ENCODE measurements at regions not wholly inside any gene's neighbourhood (a gene's known extent, or its start where the extent isn't known, plus 50 kb on each side); places are given as distances from the start of the nearest gene placed in this dataset.

DNA sequence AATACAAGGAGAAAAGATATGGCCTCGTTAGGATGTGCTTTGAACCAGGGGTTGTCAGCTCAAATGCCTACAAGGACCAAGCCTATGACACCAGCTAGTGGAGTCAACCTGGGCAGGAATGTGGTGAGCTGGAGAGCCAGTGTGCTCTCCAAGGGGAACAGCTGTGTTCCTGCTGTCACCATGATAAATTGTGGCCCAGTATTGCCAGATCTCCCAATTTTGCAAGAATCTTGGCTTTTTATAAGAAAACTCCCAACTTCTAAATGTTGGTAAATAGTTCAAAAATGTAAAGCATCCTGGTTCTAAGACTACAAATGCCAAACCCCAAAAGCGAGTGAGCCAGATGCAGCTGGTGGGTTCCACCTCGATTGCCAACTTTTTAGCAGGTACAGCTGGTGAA, 391.1 kb downstream of the PLPP3 start:
- ATAC-seq, result no peak
- Mint-ChIP-seq H3K4me3 (no peak overlapping the region), H3K27ac (no peak overlapping the region), H3K36me3 (no peaks in the 10 kb centered on the region), H3K27me3 (ENCODE audit: low read depth) (no peaks in the 10 kb centered on the region), H3K4me1 (peaks cover 40% of the 10 kb centered on the region), H3K9me3 (no peaks in the 10 kb centered on the region)
- POLR2A ChIA-PET, result no interaction called here
- DNase-seq (ENCODE audit: low spot score), result no peak
- CTCF ChIA-PET, result interaction anchor here (0.6 to 2.7 kb wide), 4 partner anchors 12 to 632 kb away, joined by 3 to 13 read pairs (median 4); no protein-coding TSS in a partner anchor
- TF ChIP-seq, protein P1, sequence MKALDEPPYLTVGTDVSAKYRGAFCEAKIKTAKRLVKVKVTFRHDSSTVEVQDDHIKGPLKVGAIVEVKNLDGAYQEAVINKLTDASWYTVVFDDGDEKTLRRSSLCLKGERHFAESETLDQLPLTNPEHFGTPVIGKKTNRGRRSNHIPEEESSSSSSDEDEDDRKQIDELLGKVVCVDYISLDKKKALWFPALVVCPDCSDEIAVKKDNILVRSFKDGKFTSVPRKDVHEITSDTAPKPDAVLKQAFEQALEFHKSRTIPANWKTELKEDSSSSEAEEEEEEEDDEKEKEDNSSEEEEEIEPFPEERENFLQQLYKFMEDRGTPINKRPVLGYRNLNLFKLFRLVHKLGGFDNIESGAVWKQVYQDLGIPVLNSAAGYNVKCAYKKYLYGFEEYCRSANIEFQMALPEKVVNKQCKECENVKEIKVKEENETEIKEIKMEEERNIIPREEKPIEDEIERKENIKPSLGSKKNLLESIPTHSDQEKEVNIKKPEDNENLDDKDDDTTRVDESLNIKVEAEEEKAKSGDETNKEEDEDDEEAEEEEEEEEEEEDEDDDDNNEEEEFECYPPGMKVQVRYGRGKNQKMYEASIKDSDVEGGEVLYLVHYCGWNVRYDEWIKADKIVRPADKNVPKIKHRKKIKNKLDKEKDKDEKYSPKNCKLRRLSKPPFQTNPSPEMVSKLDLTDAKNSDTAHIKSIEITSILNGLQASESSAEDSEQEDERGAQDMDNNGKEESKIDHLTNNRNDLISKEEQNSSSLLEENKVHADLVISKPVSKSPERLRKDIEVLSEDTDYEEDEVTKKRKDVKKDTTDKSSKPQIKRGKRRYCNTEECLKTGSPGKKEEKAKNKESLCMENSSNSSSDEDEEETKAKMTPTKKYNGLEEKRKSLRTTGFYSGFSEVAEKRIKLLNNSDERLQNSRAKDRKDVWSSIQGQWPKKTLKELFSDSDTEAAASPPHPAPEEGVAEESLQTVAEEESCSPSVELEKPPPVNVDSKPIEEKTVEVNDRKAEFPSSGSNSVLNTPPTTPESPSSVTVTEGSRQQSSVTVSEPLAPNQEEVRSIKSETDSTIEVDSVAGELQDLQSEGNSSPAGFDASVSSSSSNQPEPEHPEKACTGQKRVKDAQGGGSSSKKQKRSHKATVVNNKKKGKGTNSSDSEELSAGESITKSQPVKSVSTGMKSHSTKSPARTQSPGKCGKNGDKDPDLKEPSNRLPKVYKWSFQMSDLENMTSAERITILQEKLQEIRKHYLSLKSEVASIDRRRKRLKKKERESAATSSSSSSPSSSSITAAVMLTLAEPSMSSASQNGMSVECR (CRISPR knock-in tag; IDR thresholded peaks at IDR 0.05; ENCODE audit: borderline replicate concordance), result no peak
- TF ChIP-seq NFYB (CRISPR knock-in tag; conservative IDR thresholded peaks at IDR 0.05; ENCODE audit: low read depth) (no peak), OVOL2 (CRISPR knock-in tag; IDR thresholded peaks at IDR 0.05; ENCODE audit: borderline replicate concordance) (no peak), JAZF1 (CRISPR knock-in tag; IDR thresholded peaks at IDR 0.05) (no peak)
- TF ChIP-seq, protein P2, sequence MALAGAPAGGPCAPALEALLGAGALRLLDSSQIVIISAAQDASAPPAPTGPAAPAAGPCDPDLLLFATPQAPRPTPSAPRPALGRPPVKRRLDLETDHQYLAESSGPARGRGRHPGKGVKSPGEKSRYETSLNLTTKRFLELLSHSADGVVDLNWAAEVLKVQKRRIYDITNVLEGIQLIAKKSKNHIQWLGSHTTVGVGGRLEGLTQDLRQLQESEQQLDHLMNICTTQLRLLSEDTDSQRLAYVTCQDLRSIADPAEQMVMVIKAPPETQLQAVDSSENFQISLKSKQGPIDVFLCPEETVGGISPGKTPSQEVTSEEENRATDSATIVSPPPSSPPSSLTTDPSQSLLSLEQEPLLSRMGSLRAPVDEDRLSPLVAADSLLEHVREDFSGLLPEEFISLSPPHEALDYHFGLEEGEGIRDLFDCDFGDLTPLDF (CRISPR knock-in tag; IDR thresholded peaks at IDR 0.05), result no peak
- TF ChIP-seq, protein P3, sequence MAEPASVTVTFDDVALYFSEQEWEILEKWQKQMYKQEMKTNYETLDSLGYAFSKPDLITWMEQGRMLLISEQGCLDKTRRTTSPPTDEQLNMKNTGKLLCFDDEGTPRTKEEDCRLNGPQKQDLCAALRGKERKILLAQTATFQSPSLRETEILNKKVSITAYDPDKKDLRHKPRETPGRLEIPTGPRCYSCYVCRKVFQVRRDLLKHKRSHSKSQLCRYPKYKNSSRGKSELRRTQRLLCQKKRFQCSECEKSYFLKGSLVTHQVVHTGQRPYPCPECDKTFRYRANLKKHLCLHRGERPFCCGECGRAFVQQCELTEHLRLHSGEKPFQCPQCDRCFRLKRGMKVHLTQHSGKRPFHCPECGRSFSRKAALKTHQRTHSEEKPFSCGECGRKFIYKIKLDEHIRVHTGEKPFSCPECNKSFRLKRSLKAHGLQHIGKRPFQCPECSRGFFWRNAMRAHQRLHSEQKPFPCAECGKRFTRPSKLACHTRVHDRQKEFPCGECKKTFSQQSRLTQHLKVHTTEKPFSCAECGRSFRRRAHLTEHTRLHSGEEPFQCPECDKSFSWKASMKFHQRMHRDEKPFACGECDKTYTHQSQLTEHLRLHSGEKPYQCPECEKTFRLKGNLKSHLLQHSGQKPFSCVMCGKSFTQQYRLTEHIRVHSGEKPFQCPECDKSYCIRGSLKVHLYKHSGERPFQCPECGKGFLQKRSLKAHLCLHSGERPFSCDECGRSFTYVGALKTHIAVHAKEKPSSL (CRISPR knock-in tag; conservative IDR thresholded peaks at IDR 0.05), result no peak
- TF ChIP-seq, protein P4, sequence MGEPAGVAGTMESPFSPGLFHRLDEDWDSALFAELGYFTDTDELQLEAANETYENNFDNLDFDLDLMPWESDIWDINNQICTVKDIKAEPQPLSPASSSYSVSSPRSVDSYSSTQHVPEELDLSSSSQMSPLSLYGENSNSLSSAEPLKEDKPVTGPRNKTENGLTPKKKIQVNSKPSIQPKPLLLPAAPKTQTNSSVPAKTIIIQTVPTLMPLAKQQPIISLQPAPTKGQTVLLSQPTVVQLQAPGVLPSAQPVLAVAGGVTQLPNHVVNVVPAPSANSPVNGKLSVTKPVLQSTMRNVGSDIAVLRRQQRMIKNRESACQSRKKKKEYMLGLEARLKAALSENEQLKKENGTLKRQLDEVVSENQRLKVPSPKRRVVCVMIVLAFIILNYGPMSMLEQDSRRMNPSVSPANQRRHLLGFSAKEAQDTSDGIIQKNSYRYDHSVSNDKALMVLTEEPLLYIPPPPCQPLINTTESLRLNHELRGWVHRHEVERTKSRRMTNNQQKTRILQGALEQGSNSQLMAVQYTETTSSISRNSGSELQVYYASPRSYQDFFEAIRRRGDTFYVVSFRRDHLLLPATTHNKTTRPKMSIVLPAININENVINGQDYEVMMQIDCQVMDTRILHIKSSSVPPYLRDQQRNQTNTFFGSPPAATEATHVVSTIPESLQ (CRISPR knock-in tag; IDR thresholded peaks at IDR 0.05), result no peak

DNA sequence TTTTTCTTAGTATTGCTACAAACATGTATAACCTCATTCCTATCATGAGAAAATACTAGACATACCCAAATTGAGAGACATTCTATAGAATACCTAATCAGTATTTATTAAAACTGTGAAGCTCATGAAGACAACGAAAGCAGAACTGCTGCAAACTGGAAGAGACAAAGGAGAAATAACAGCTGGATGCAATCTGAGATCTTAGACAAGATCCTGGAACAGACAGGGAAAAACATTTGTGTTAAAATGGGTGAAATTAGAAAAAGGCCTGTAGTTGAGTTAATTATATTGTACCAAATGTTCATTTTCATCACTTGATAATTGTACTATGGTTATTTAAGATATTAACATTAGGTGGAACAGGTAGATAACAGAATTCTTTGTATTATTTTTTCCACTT, 392.0 kb downstream of the PLPP3 start:
- ChIA-PET CTCF (interaction anchor here (2.7 kb wide), 1 partner anchor 397 kb away, joined by 13 read pairs; no protein-coding TSS in a partner anchor), POLR2A (no interaction called here)
- H3K9me3 Mint-ChIP-seq, result no peaks in the 10 kb centered on the region
- no peaks in the 10 kb centered on the region for H3K36me3 Mint-ChIP-seq
- TF ChIP-seq TCF7 (CRISPR knock-in tag; IDR thresholded peaks at IDR 0.05; ENCODE audit: low read depth) (no peak), JUN (CRISPR knock-in tag; IDR thresholded peaks at IDR 0.05) (no peak)
- TF ChIP-seq, protein P5, sequence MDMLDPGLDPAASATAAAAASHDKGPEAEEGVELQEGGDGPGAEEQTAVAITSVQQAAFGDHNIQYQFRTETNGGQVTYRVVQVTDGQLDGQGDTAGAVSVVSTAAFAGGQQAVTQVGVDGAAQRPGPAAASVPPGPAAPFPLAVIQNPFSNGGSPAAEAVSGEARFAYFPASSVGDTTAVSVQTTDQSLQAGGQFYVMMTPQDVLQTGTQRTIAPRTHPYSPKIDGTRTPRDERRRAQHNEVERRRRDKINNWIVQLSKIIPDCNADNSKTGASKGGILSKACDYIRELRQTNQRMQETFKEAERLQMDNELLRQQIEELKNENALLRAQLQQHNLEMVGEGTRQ (CRISPR knock-in tag; IDR thresholded peaks at IDR 0.05), result no peak
- TF ChIP-seq, protein P6, sequence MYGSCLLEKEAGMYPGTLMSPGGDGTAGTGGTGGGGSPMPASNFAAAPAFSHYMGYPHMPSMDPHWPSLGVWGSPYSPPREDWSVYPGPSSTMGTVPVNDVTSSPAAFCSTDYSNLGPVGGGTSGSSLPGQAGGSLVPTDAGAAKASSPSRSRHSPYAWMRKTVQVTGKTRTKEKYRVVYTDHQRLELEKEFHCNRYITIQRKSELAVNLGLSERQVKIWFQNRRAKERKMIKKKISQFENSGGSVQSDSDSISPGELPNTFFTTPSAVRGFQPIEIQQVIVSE (CRISPR knock-in tag; IDR thresholded peaks at IDR 0.05; ENCODE audit: borderline replicate concordance), result no peak
- TF ChIP-seq, protein P7, sequence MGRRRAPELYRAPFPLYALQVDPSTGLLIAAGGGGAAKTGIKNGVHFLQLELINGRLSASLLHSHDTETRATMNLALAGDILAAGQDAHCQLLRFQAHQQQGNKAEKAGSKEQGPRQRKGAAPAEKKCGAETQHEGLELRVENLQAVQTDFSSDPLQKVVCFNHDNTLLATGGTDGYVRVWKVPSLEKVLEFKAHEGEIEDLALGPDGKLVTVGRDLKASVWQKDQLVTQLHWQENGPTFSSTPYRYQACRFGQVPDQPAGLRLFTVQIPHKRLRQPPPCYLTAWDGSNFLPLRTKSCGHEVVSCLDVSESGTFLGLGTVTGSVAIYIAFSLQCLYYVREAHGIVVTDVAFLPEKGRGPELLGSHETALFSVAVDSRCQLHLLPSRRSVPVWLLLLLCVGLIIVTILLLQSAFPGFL (CRISPR knock-in tag; IDR thresholded peaks at IDR 0.05; ENCODE audit: borderline replicate concordance), result no peak
- TF ChIP-seq, protein P8, sequence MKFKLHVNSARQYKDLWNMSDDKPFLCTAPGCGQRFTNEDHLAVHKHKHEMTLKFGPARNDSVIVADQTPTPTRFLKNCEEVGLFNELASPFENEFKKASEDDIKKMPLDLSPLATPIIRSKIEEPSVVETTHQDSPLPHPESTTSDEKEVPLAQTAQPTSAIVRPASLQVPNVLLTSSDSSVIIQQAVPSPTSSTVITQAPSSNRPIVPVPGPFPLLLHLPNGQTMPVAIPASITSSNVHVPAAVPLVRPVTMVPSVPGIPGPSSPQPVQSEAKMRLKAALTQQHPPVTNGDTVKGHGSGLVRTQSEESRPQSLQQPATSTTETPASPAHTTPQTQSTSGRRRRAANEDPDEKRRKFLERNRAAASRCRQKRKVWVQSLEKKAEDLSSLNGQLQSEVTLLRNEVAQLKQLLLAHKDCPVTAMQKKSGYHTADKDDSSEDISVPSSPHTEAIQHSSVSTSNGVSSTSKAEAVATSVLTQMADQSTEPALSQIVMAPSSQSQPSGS (CRISPR knock-in tag; IDR thresholded peaks at IDR 0.05; ENCODE audit: borderline replicate concordance, low read depth), result no peak
- H3K27me3 Mint-ChIP-seq (ENCODE audit: low read depth), result no peaks in the 10 kb centered on the region
- no peak overlapping the region for H3K27ac Mint-ChIP-seq
- no peak overlapping the region for H3K4me3 Mint-ChIP-seq
- DNase-seq (ENCODE audit: low spot score), result no peak
- peaks cover 40% of the 10 kb centered on the region for H3K4me1 Mint-ChIP-seq
- ATAC-seq, result no peak
